Caco-2 (cell line): ENCODE measurements at regions not wholly inside any gene's neighbourhood (a gene's known extent, or its start where the extent isn't known, plus 50 kb on each side); places are given as distances from the start of the nearest gene placed in this dataset.

Source experiments
- BruUV-seq: library from RNA; stranded (reverse); fragments of 400-500 nt; replicated peaks from 2 replicates; lab custom pipeline; 2021; lab: Mats Ljungman, UMichigan
- CTCF ChIA-PET: fragments of 300-600 bp; sonication (Branson Sonifier 250); formaldehyde crosslinking; loops from one replicate; lab custom pipeline; 2022; ENCODE audit warnings: antibody characterized with exemption; lab: Charles Lee
- POLR2A ChIA-PET: fragments of 300-600 bp; sonication (Branson Sonifier 250); formaldehyde crosslinking; loops from one replicate; lab custom pipeline; 2022; ENCODE audit warnings: antibody characterized with exemption; lab: Charles Lee
- DNase-seq, 2 experiments: peaks; one replicate each; pipeline versions ENCODE4 v3.0.0 to v3.0.0-alpha.2; 2020 to 2022
- H3K27me3 ChIP-seq: replicated peaks from 2 replicates; pipeline ENCODE4 v1.6.0; 2011; ENCODE audit warnings: low read length; ENCODE audit not compliant: control insufficient read depth, insufficient read depth
- H3K36me3 ChIP-seq: 2 replicates; pipeline ENCODE4 v1.5.1; 2011; ENCODE audit warnings: low read length; ENCODE audit not compliant: control insufficient read depth, insufficient read depth
- H3K4me1 ChIP-seq: fragments of 250-450 bp; sonication (Bioruptor Pico); 2 replicates; pipeline ENCODE4 v1.5.1; 2020; ENCODE audit warnings: mild to moderate bottlenecking
- H3K4me3 ChIP-seq: 2 replicates; pipeline ENCODE4 v1.5.1; 2011; ENCODE audit warnings: low read depth, mild to moderate bottlenecking, control low read depth, low read length
- H3K9me3 ChIP-seq: fragments of 250-450 bp; sonication (Bioruptor Pico); 2 replicates; pipeline ENCODE4 v1.5.1; 2020; ENCODE audit warnings: mild to moderate bottlenecking, moderate library complexity
- H3K27ac Mint-ChIP-seq: one replicate; pipeline ENCODE4 v1.8.0; 2022; ENCODE audit warnings: mixed read lengths; ENCODE audit not compliant: unreplicated experiment
- H3K27me3 Mint-ChIP-seq: one replicate; pipeline ENCODE4 v1.8.0; 2022; ENCODE audit warnings: mixed read lengths; ENCODE audit not compliant: insufficient read depth, unreplicated experiment
- H3K36me3 Mint-ChIP-seq: one replicate; pipeline ENCODE4 v1.8.0; 2022; ENCODE audit warnings: mild to moderate bottlenecking, mixed read lengths; ENCODE audit not compliant: insufficient read depth, unreplicated experiment
- H3K4me1 Mint-ChIP-seq: one replicate; pipeline ENCODE4 v1.8.0; 2022; ENCODE audit warnings: low read depth, mixed read lengths; ENCODE audit not compliant: unreplicated experiment
- H3K4me3 Mint-ChIP-seq: one replicate; pipeline ENCODE4 v1.8.0; 2022; ENCODE audit warnings: mild to moderate bottlenecking, moderate library complexity, mixed read lengths; ENCODE audit not compliant: unreplicated experiment
- H3K9me3 Mint-ChIP-seq: one replicate; pipeline ENCODE4 v1.8.0; 2022; ENCODE audit warnings: mixed read lengths; ENCODE audit not compliant: unreplicated experiment
- intact Hi-C: fragments of 100-400 bp; cut with micrococcal nuclease; formaldehyde crosslinking; loops from one replicate; pipeline ENCODE4 v1.10.0; 2022; ENCODE audit not compliant: unreplicated experiment
- TF ChIP-seq, protein P1 (sequence below), 2 experiments: fragments of 200-600 bp in 1 of 2; IDR thresholded peaks; 1 replicate in 1 of 2; 2 replicates in 1 of 2; pipeline versions ENCODE4 v1.5.1 to v1.8.0; 2011 to 2022; ENCODE audit warnings: antibody characterized with exemption in 1 of 2, control low read depth in 1 of 2, inconsistent platforms in 1 of 2, low read depth in 1 of 2, low read length in 1 of 2, mild to moderate bottlenecking in 1 of 2, moderate library complexity in 1 of 2; ENCODE audit not compliant: insufficient read depth in 1 of 2, severe bottlenecking in 1 of 2, unreplicated experiment in 1 of 2

DNA sequence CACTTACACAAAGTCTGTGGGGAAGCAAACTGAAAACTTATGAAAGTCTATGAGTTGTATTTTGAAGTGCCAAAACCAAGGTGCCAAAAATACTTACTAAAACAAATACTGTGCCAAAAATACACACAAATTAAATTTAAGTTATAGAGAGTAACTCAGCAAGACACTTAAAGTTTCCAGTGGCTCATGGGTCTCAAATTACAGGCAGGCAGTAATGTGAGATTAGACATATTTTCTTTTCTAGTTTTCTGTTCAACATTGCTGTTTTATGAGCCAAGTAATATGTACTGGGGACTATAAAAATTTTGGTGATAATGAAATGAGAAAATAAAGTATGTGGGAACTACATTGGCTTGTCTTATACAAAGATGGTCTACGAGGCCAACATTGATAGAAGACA is 172.2 kb upstream of the SNX2 start:
- Histone ChIP-seq H3K4me3 (no peak overlapping the region), H3K36me3 (no peaks in the 10 kb centered on the region), H3K9me3 (peaks cover 6% of the 10 kb centered on the region; the same call in 1 of the 2 replicates), H3K4me1 (no peaks in the 10 kb centered on the region), H3K27me3 (no peaks in the 10 kb centered on the region)
- no peak overlapping the region for H3K27ac Mint-ChIP-seq
- ChIA-PET POLR2A (no interaction called here), CTCF (no interaction called here)
- BruUV-seq: no TSS peak
- DNase-seq: no peak
- H3K4me3 Mint-ChIP-seq: no peak overlapping the region
- H3K27me3 Mint-ChIP-seq: no peaks in the 10 kb centered on the region
- peaks cover 11% of the 10 kb centered on the region for H3K9me3 Mint-ChIP-seq
- H3K36me3 Mint-ChIP-seq: no peaks in the 10 kb centered on the region
- no peaks in the 10 kb centered on the region for H3K4me1 Mint-ChIP-seq
- intact Hi-C loops: no loop called here
- TF ChIP-seq, protein P1, sequence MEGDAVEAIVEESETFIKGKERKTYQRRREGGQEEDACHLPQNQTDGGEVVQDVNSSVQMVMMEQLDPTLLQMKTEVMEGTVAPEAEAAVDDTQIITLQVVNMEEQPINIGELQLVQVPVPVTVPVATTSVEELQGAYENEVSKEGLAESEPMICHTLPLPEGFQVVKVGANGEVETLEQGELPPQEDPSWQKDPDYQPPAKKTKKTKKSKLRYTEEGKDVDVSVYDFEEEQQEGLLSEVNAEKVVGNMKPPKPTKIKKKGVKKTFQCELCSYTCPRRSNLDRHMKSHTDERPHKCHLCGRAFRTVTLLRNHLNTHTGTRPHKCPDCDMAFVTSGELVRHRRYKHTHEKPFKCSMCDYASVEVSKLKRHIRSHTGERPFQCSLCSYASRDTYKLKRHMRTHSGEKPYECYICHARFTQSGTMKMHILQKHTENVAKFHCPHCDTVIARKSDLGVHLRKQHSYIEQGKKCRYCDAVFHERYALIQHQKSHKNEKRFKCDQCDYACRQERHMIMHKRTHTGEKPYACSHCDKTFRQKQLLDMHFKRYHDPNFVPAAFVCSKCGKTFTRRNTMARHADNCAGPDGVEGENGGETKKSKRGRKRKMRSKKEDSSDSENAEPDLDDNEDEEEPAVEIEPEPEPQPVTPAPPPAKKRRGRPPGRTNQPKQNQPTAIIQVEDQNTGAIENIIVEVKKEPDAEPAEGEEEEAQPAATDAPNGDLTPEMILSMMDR (IDR thresholded peaks at IDR 0.05; ENCODE audit: insufficient read depth in 1 of 2, low read depth in 1 of 2, low read length in 1 of 2, severe bottlenecking in 1 of 2, unreplicated experiment in 1 of 2): no peak

- BruUV-seq: no TSS peak
- intact Hi-C loops: no loop called here
- CTCF ChIA-PET: no interaction called here
- H3K27me3 Mint-ChIP-seq: no peaks in the 10 kb centered on the region
- POLR2A ChIA-PET: no interaction called here
- H3K36me3 ChIP-seq: no peaks in the 10 kb centered on the region
- TF ChIP-seq, protein P1 (IDR thresholded peaks at IDR 0.05; ENCODE audit: insufficient read depth in 1 of 2, low read depth in 1 of 2, low read length in 1 of 2, severe bottlenecking in 1 of 2, unreplicated experiment in 1 of 2): no peak
- no peak for DNase-seq
- 0 out of 2 replicates have a peak, but pooled peaks cover under 1% of the 10 kb centered on the region for H3K4me1 ChIP-seq
- H3K27me3 ChIP-seq: no peaks in the 10 kb centered on the region
- H3K9me3 ChIP-seq: peaks cover 6% of the 10 kb centered on the region; the same call in 1 of the 2 replicates
- H3K4me1 Mint-ChIP-seq: peaks cover 8% of the 10 kb centered on the region
- no peak overlapping the region for H3K27ac Mint-ChIP-seq
- no peak overlapping the region for H3K4me3 ChIP-seq
- no peak overlapping the region for H3K4me3 Mint-ChIP-seq
- H3K36me3 Mint-ChIP-seq: no peaks in the 10 kb centered on the region
- peaks cover 11% of the 10 kb centered on the region for H3K9me3 Mint-ChIP-seq
These were observed 169.6 kb upstream of the SNX2 start for GRCh38 chr5:122605236-122605635.

GRCh38 chr5:122607818-122608217 is 167.1 kb upstream of the SNX2 start:
- POLR2A ChIA-PET: no interaction called here

More at GRCh38 chr5:122607818-122608217, 167.1 kb upstream of the SNX2 start:
- H3K36me3 Mint-ChIP-seq: no peaks in the 10 kb centered on the region
- CTCF ChIA-PET: no interaction called here
- no peak for DNase-seq
- no peaks in the 10 kb centered on the region for H3K36me3 ChIP-seq
- no peaks in the 10 kb centered on the region; the same call in 1 of the 2 replicates for H3K9me3 ChIP-seq
- no peaks in the 10 kb centered on the region for H3K27me3 ChIP-seq
- no TSS peak for BruUV-seq
- H3K27me3 Mint-ChIP-seq: no peaks in the 10 kb centered on the region
- H3K27ac Mint-ChIP-seq: no peak overlapping the region
- no peaks in the 10 kb centered on the region for H3K9me3 Mint-ChIP-seq
- no peak overlapping the region for H3K4me3 Mint-ChIP-seq
- H3K4me1 ChIP-seq: peaks cover 20% of the 10 kb centered on the region
- intact Hi-C loops: no loop called here
- TF ChIP-seq, protein P1 (IDR thresholded peaks at IDR 0.05; ENCODE audit: insufficient read depth in 1 of 2, low read depth in 1 of 2, low read length in 1 of 2, severe bottlenecking in 1 of 2, unreplicated experiment in 1 of 2): no peak
- H3K4me1 Mint-ChIP-seq: peaks cover 16% of the 10 kb centered on the region
- no peak overlapping the region for H3K4me3 ChIP-seq
